A673 (cell line): ENCODE measurements at regions not wholly inside any gene's neighbourhood (a gene's known extent, or its start where the extent isn't known, plus 50 kb on each side); places are given as distances from the start of the nearest gene placed in this dataset.

ENCODE experiments used
- BruUV-seq: library from RNA; stranded (reverse); fragments of 400-500 nt; replicated peaks from 2 replicates; lab custom pipeline; 2021; lab: Mats Ljungman, UMichigan
- CTCF ChIA-PET: fragments of 300-600 bp; sonication (Branson Sonifier 250); formaldehyde crosslinking; loops from one replicate; lab custom pipeline; 2022; ENCODE audit warnings: antibody characterized with exemption; lab: Charles Lee
- POLR2A ChIA-PET: fragments of 300-600 bp; sonication (Branson Sonifier 250); formaldehyde crosslinking; loops from one replicate; lab custom pipeline; 2022; ENCODE audit warnings: antibody characterized with exemption; ENCODE audit not compliant: low non-redundant PET; lab: Charles Lee
- DNase-seq: peaks from one replicate; pipeline ENCODE4 v3.0.0-alpha.2; 2015; ENCODE audit warnings: low spot score
- H3K27ac ChIP-seq: fragments of 200-600 bp; sonication (generic); 2 replicates; pipeline ENCODE4 v1.5.1; 2016; ENCODE audit warnings: mixed run types, low read depth, mild to moderate bottlenecking, mixed read lengths, antibody characterized with exemption, low read length; ENCODE audit not compliant: poor library complexity, severe bottlenecking
- H3K27me3 ChIP-seq: fragments of 200-600 bp; sonication (generic); replicated peaks from 2 replicates; pipeline ENCODE4 v1.6.1; 2017; ENCODE audit warnings: mixed run types, low read depth, mild to moderate bottlenecking, mixed read lengths, antibody characterized with exemption, low read length; ENCODE audit not compliant: insufficient read depth, poor library complexity
- H3K36me3 ChIP-seq: fragments of 200-600 bp; sonication (generic); 2 replicates; pipeline ENCODE4 v1.6.1; 2016; ENCODE audit warnings: mixed run types, mild to moderate bottlenecking, mixed read lengths, antibody characterized with exemption, low read length; ENCODE audit not compliant: insufficient read depth, poor library complexity, severe bottlenecking
- H3K4me1 ChIP-seq: fragments of 200-600 bp; sonication (generic); 2 replicates; pipeline ENCODE4 v1.6.1; 2017; ENCODE audit warnings: mixed run types, mild to moderate bottlenecking, mixed read lengths, antibody characterized with exemption, low read length; ENCODE audit not compliant: insufficient read depth, poor library complexity, severe bottlenecking
- H3K4me3 ChIP-seq: fragments of 200-600 bp; sonication (generic); 2 replicates; pipeline ENCODE4 v1.5.1; 2016; ENCODE audit warnings: low read depth, mixed run types, mild to moderate bottlenecking, mixed read lengths, low read length; ENCODE audit not compliant: poor library complexity, severe bottlenecking
- H3K9me3 ChIP-seq: fragments of 200-600 bp; sonication (generic); 2 replicates; pipeline ENCODE4 v1.6.1; 2016; ENCODE audit warnings: mixed run types, low read depth, mild to moderate bottlenecking, mixed read lengths, antibody characterized with exemption, low read length; ENCODE audit not compliant: poor library complexity, severe bottlenecking
- EZH2 ChIP-seq: fragments of 200-600 bp; sonication (generic); IDR thresholded peaks from 2 replicates; pipeline ENCODE4 v1.6.1; 2017; ENCODE audit warnings: borderline replicate concordance, low read depth, mild to moderate bottlenecking, mixed read lengths, antibody characterized with exemption, low read length; ENCODE audit not compliant: poor library complexity, severe bottlenecking
- intact Hi-C: fragments of 100-400 bp; cut with micrococcal nuclease; formaldehyde crosslinking; loops from one replicate; pipeline ENCODE4 v1.10.0; 2022; ENCODE audit not compliant: unreplicated experiment
- TF ChIP-seq, protein P1 (sequence below): fragments of 300-800, 200-600 bp; sonication (generic); conservative IDR thresholded peaks from 2 replicates; pipeline ENCODE4 v1.5.1; 2017; ENCODE audit warnings: low read depth, mild to moderate bottlenecking, antibody characterized with exemption, low read length, moderate library complexity, mixed read lengths

DNA sequence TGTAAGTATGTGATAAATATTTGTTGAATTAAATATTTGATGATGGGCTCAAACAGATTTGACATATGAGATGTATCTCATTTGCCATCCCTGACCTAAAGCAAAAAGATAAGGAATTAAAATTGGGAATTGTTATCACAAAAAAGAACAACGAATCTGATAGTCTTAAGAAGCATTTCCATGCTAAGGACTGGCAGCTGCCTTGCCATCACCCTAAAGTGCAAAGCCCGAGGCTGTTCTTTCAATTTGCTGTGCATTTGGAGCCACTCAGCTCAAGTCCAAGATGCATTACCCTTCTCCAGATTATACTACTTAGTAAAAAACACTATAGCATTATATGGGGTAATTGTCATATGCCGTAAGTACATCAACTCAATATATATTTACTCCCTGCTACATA, 618.3 kb upstream of the CLINT1 start:
- BruUV-seq: no TSS peak
- Histone ChIP-seq H3K27me3 (peaks cover 11% of the 10 kb centered on the region), H3K36me3 (no peaks in the 10 kb centered on the region), H3K9me3 (no peaks in the 10 kb centered on the region), H3K4me3 (no peak overlapping the region), H3K27ac (no peak overlapping the region), H3K4me1 (no peaks in the 10 kb centered on the region)
- no peak for TF ChIP-seq EZH2
- TF ChIP-seq, protein P1, sequence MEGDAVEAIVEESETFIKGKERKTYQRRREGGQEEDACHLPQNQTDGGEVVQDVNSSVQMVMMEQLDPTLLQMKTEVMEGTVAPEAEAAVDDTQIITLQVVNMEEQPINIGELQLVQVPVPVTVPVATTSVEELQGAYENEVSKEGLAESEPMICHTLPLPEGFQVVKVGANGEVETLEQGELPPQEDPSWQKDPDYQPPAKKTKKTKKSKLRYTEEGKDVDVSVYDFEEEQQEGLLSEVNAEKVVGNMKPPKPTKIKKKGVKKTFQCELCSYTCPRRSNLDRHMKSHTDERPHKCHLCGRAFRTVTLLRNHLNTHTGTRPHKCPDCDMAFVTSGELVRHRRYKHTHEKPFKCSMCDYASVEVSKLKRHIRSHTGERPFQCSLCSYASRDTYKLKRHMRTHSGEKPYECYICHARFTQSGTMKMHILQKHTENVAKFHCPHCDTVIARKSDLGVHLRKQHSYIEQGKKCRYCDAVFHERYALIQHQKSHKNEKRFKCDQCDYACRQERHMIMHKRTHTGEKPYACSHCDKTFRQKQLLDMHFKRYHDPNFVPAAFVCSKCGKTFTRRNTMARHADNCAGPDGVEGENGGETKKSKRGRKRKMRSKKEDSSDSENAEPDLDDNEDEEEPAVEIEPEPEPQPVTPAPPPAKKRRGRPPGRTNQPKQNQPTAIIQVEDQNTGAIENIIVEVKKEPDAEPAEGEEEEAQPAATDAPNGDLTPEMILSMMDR: no peak
- no peak for DNase-seq
- ChIA-PET CTCF (no interaction called here), POLR2A (no interaction called here)
- intact Hi-C loops: no loop called here

- ChIA-PET CTCF (no interaction called here), POLR2A (no interaction called here)
- no peak for DNase-seq
- BruUV-seq: no TSS peak
- H3K27ac ChIP-seq: no peak overlapping the region
- intact Hi-C loops: no loop called here
- peaks cover 6% of the 10 kb centered on the region for H3K27me3 ChIP-seq
- no peaks in the 10 kb centered on the region for H3K9me3 ChIP-seq
- H3K36me3 ChIP-seq: no peaks in the 10 kb centered on the region
- H3K4me3 ChIP-seq: no peak overlapping the region
- no peaks in the 10 kb centered on the region for H3K4me1 ChIP-seq
- no peak for TF ChIP-seq EZH2
- TF ChIP-seq, protein P1: no peak
These were observed 614.2 kb upstream of the CLINT1 start for GRCh38 chr5:158473016-158473635.

DNA sequence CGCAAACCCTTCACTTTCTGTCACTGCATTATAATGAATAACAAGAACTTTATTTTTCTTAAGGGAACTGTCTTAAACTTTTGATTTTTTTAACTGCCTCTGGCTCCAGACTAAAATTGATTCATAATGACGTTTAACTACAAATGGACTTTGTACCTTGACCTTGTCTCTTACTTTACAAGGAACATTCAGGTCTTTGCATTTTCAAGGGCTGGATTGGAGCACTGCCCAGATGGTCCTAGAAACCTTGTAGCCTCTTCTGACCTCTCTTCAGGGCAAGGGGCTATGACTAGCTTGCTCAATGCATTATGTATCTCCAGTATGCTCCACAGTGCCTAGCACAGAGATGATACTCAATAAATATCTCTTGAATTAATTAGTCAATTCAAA, 612.6 kb upstream of the CLINT1 start:
- no TSS peak for BruUV-seq
- ChIA-PET CTCF (no interaction called here), POLR2A (no interaction called here)
- H3K36me3 ChIP-seq: no peaks in the 10 kb centered on the region
- H3K4me1 ChIP-seq: no peaks in the 10 kb centered on the region
- H3K27me3 ChIP-seq: no peaks in the 10 kb centered on the region
- intact Hi-C loops: no loop called here
- H3K9me3 ChIP-seq: no peaks in the 10 kb centered on the region
- no peak overlapping the region for H3K4me3 ChIP-seq
- no peak for DNase-seq
- no peak overlapping the region for H3K27ac ChIP-seq
- no peak for TF ChIP-seq EZH2
- TF ChIP-seq, protein P1: no peak
